HepG2 (cell line): ENCODE measurements at regions not wholly inside any gene's neighbourhood (a gene's known extent, or its start where the extent isn't known, plus 50 kb on each side); places are given as distances from the start of the nearest gene placed in this dataset.

Experiments used
- ATAC-seq: fragments of 200-7000 bp; cut with Tn5 transposase; 3 replicates; pipeline ENCODE4 v1.9.1; 2020; ENCODE audit warnings: mild to moderate bottlenecking, moderate library complexity
- BruUV-seq: library from RNA; stranded (reverse); fragments of 400-500 nt; replicated peaks from 2 replicates; lab custom pipeline; 2021; lab: Mats Ljungman, UMichigan
- CTCF ChIA-PET: fragments of 300-600 bp; formaldehyde crosslinking; extraction: SDS; loops from one replicate; lab custom pipeline; 2021; ENCODE audit warnings: low total read pairs, inconsistent platforms, low intra/inter-chr PET ratio; lab: Yijun Ruan, JAX
- POLR2A ChIA-PET: fragments of 350-600 bp; sonication (Branson Sonifier 250); formaldehyde crosslinking; loops from one replicate; lab custom pipeline; 2020; ENCODE audit warnings: antibody characterized with exemption, inconsistent platforms; lab: Yijun Ruan, JAX
- DNase-seq: peaks from one replicate; pipeline ENCODE4 v3.0.0-alpha.2; 2015; ENCODE audit warnings: low spot score
- FAIRE-seq: peaks from 3 replicates; lab custom pipeline; 2011; peaks lifted over from hg19 to GRCh38; lab: Jason Lieb, UNC
- H2AFZ ChIP-seq: one replicate; pipeline ENCODE4 v1.6.1; 2011; ENCODE audit warnings: low read length, inconsistent platforms
- H3K27ac ChIP-seq: fragments of 300-600 bp; 3 replicates; pipeline ENCODE4 v1.8.0; 2011; ENCODE audit warnings: mixed run types, mild to moderate bottlenecking, mixed read lengths, low read length, inconsistent platforms; ENCODE audit not compliant: insufficient read depth; ENCODE audit errors: extremely low read length
- H3K27me3 ChIP-seq, 2 experiments: fragments of 200-600 bp in 1 of 2; 2 replicates in 1 of 2; 3 replicates in 1 of 2; pipeline versions ENCODE4 v1.6.0 to v1.8.0; 2011; ENCODE audit warnings: low read length in 2 of 2, mild to moderate bottlenecking in 2 of 2, moderate library complexity in 2 of 2, inconsistent platforms in 1 of 2; ENCODE audit not compliant: insufficient read depth in 2 of 2, control insufficient read depth in 1 of 2
- H3K36me3 ChIP-seq, 2 experiments: fragments of 200-600 bp in 1 of 2; replicated peaks in 1 of 2; 2 replicates in 1 of 2; 3 replicates in 1 of 2; pipeline versions ENCODE4 v1.5.1 to v1.8.0; 2011; ENCODE audit warnings: low read length in 2 of 2, inconsistent platforms in 1 of 2; ENCODE audit not compliant: insufficient read depth in 2 of 2, control insufficient read depth in 1 of 2
- H3K4me1 ChIP-seq: 2 replicates; pipeline ENCODE4 v1.5.1; 2012; ENCODE audit warnings: low read length, inconsistent platforms; ENCODE audit not compliant: insufficient read depth
- H3K4me2 ChIP-seq: 2 replicates; pipeline ENCODE4 v1.6.0; 2011; ENCODE audit warnings: low read depth, low read length, inconsistent platforms
- H3K4me3 ChIP-seq, 3 experiments: fragments of 200-600 bp in 1 of 3; sonication (generic), shearing (Covaris generic) in 1 of 3; replicated peaks in 1 of 3; 2 replicates each; pipeline ENCODE4 v1.5.1; 2011 to 2016; ENCODE audit warnings: low read length in 3 of 3, inconsistent platforms in 2 of 3, low read depth in 2 of 3, mild to moderate bottlenecking in 2 of 3, control low read depth in 1 of 3, mixed read lengths in 1 of 3; ENCODE audit not compliant: insufficient read depth in 1 of 3
- H3K79me2 ChIP-seq: one replicate; pipeline ENCODE4 v1.6.1; 2011; ENCODE audit warnings: low read length, inconsistent platforms; ENCODE audit not compliant: insufficient read depth
- H3K9ac ChIP-seq: 2 replicates; pipeline ENCODE4 v1.6.0; 2011; ENCODE audit warnings: mild to moderate bottlenecking, low read depth, low read length, inconsistent platforms; ENCODE audit not compliant: insufficient read depth
- H3K9me3 ChIP-seq: 2 replicates; pipeline ENCODE4 v1.5.1; 2012; ENCODE audit warnings: mild to moderate bottlenecking, low read length
- H4K20me1 ChIP-seq: 2 replicates; pipeline ENCODE4 v1.6.0; 2011; ENCODE audit warnings: inconsistent platforms, mild to moderate bottlenecking, low read length, moderate library complexity; ENCODE audit not compliant: insufficient read depth
- ARID5B ChIP-seq: IDR thresholded peaks from 2 replicates; pipeline ENCODE4 v1.4.0; 2020; ENCODE audit warnings: mild to moderate bottlenecking, missing genetic modification reagents
- CBX1 ChIP-seq: IDR thresholded peaks from one replicate; pipeline ENCODE4 v1.6.1; 2016; ENCODE audit warnings: antibody characterized with exemption, low read depth
- ELF4 ChIP-seq: sonication (generic); formaldehyde crosslinking; IDR thresholded peaks from 2 replicates; pipeline ENCODE4 v1.5.0; 2020; ENCODE audit warnings: missing genetic modification reagents, mild to moderate bottlenecking, moderate library complexity, borderline replicate concordance
- GATAD2A ChIP-seq: IDR thresholded peaks from 2 replicates; pipeline ENCODE4 v1.6.1; 2016
- IRF1 ChIP-seq: sonication (generic); formaldehyde crosslinking; IDR thresholded peaks from 2 replicates; pipeline ENCODE4 v1.4.0; 2020; ENCODE audit warnings: low read depth, mild to moderate bottlenecking, missing genetic modification reagents
- PHF21A ChIP-seq: sonication (generic); formaldehyde crosslinking; IDR thresholded peaks from 2 replicates; pipeline ENCODE4 v1.5.0; 2020; ENCODE audit warnings: mild to moderate bottlenecking, missing genetic modification reagents
- PLRG1 ChIP-seq: fragments of 450-650 bp; conservative IDR thresholded peaks from 2 replicates; pipeline ENCODE4 v1.6.1; 2016
- REXO4 ChIP-seq: sonication (generic); formaldehyde crosslinking; IDR thresholded peaks from 2 replicates; pipeline ENCODE4 v1.8.0; 2022; ENCODE audit warnings: missing genetic modification reagents, mild to moderate bottlenecking, borderline replicate concordance
- SAFB2 ChIP-seq: sonication (generic); formaldehyde crosslinking; IDR thresholded peaks from 2 replicates; pipeline ENCODE4 v1.5.1; 2020; ENCODE audit warnings: missing genetic modification reagents, low read depth, mild to moderate bottlenecking, borderline replicate concordance
- SSRP1 ChIP-seq: IDR thresholded peaks from 2 replicates; pipeline ENCODE4 v1.6.1; 2016; ENCODE audit warnings: control low read depth
- ZNF550 ChIP-seq: sonication (generic); formaldehyde crosslinking; IDR thresholded peaks from 2 replicates; pipeline ENCODE4 v1.4.0; 2020; ENCODE audit warnings: mild to moderate bottlenecking, missing genetic modification reagents, borderline replicate concordance
- ZNF580 ChIP-seq: IDR thresholded peaks from 2 replicates; pipeline ENCODE4 v1.6.1; 2016; ENCODE audit warnings: low read depth, borderline replicate concordance
- in situ Hi-C: cut with HindIII; loops from 2 replicates; pipeline ENCODE4 v1.10.0; 2017; ENCODE audit warnings: low pct_unique_long_range_greater_than_20kb; ENCODE audit not compliant: extremely low pct_ligation_motif_present
- intact Hi-C: fragments of 100-400 bp; cut with micrococcal nuclease; formaldehyde crosslinking; loops from one replicate; pipeline ENCODE4 v1.10.0; 2022; ENCODE audit not compliant: unreplicated experiment
- TF ChIP-seq, protein P1 (sequence below): sonication (generic); formaldehyde crosslinking; IDR thresholded peaks from 2 replicates; pipeline ENCODE4 v1.4.0; 2020; ENCODE audit warnings: mild to moderate bottlenecking, missing genetic modification reagents
- TF ChIP-seq, protein P2 (sequence below): sonication (generic); formaldehyde crosslinking; IDR thresholded peaks from 2 replicates; pipeline ENCODE4 v1.9.0; 2021; ENCODE audit warnings: missing genetic modification reagents, borderline replicate concordance
- TF ChIP-seq, protein P3 (sequence below): IDR thresholded peaks from 2 replicates; pipeline ENCODE4 v1.6.1; 2016; ENCODE audit warnings: mild to moderate bottlenecking, missing biosample characterization, missing genetic modification reagents

GRCh38 chr5:116896001-116896400 is 321.4 kb upstream of the SEMA6A start:
- Histone ChIP-seq H3K4me1 (no peaks in the 10 kb centered on the region), H2AFZ (no peak overlapping the region), H3K27ac (no peak overlapping the region), H3K4me2 (no peak overlapping the region), H3K4me3 (no peak overlapping the region), H3K9me3 (no peaks in the 10 kb centered on the region), H3K9ac (no peak overlapping the region), H3K79me2 (no peaks in the 10 kb centered on the region), H3K36me3 (no peaks in the 10 kb centered on the region), H4K20me1 (no peaks in the 10 kb centered on the region), H3K27me3 (peaks cover 0 to 3% of the 10 kb centered on the region in 2 experiments; a peak in 1 of 5 replicates)
- DNase-seq (no peak), ATAC-seq (no peak), FAIRE-seq (no peak)
- intact Hi-C loops = no loop called here
- POLR2A ChIA-PET = no interaction called here
- in situ Hi-C loops = no loop called here
- TF ChIP-seq GATAD2A (CRISPR knock-in tag) (no peak), ARID5B (CRISPR knock-in tag) (no peak), IRF1 (no peak), ZNF550 (CRISPR knock-in tag) (no peak), ZNF580 (no peak), REXO4 (CRISPR knock-in tag) (no peak), SSRP1 (CRISPR knock-in tag) (no peak), SAFB2 (CRISPR knock-in tag) (no peak), CBX1 (no peak), PHF21A (CRISPR knock-in tag) (no peak), PLRG1 (no peak), ELF4 (CRISPR knock-in tag) (no peak)
- TF ChIP-seq, protein P1, sequence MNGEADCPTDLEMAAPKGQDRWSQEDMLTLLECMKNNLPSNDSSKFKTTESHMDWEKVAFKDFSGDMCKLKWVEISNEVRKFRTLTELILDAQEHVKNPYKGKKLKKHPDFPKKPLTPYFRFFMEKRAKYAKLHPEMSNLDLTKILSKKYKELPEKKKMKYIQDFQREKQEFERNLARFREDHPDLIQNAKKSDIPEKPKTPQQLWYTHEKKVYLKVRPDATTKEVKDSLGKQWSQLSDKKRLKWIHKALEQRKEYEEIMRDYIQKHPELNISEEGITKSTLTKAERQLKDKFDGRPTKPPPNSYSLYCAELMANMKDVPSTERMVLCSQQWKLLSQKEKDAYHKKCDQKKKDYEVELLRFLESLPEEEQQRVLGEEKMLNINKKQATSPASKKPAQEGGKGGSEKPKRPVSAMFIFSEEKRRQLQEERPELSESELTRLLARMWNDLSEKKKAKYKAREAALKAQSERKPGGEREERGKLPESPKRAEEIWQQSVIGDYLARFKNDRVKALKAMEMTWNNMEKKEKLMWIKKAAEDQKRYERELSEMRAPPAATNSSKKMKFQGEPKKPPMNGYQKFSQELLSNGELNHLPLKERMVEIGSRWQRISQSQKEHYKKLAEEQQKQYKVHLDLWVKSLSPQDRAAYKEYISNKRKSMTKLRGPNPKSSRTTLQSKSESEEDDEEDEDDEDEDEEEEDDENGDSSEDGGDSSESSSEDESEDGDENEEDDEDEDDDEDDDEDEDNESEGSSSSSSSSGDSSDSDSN = no peak
- TF ChIP-seq, protein P2, sequence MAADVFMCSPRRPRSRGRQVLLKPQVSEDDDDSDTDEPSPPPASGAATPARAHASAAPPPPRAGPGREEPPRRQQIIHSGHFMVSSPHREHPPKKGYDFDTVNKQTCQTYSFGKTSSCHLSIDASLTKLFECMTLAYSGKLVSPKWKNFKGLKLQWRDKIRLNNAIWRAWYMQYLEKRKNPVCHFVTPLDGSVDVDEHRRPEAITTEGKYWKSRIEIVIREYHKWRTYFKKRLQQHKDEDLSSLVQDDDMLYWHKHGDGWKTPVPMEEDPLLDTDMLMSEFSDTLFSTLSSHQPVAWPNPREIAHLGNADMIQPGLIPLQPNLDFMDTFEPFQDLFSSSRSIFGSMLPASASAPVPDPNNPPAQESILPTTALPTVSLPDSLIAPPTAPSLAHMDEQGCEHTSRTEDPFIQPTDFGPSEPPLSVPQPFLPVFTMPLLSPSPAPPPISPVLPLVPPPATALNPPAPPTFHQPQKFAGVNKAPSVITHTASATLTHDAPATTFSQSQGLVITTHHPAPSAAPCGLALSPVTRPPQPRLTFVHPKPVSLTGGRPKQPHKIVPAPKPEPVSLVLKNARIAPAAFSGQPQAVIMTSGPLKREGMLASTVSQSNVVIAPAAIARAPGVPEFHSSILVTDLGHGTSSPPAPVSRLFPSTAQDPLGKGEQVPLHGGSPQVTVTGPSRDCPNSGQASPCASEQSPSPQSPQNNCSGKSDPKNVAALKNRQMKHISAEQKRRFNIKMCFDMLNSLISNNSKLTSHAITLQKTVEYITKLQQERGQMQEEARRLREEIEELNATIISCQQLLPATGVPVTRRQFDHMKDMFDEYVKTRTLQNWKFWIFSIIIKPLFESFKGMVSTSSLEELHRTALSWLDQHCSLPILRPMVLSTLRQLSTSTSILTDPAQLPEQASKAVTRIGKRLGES (CRISPR knock-in tag) = no peak
- TF ChIP-seq, protein P3, sequence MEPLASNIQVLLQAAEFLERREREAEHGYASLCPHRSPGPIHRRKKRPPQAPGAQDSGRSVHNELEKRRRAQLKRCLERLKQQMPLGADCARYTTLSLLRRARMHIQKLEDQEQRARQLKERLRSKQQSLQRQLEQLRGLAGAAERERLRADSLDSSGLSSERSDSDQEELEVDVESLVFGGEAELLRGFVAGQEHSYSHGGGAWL (CRISPR knock-in tag) = no peak
- no TSS peak for BruUV-seq
- CTCF ChIA-PET = no interaction called here
